OCI-LY1 (cell line): ENCODE measurements at regions not wholly inside any gene's neighbourhood (a gene's known extent, or its start where the extent isn't known, plus 50 kb on each side); places are given as distances from the start of the nearest gene placed in this dataset.

ENCODE experiments used
- H2AFZ ChIP-seq: fragments of 200-600 bp; sonication (generic), shearing (Covaris generic); 2 replicates; pipeline ENCODE4 v1.6.0; 2014; ENCODE audit warnings: antibody characterized with exemption, mild to moderate bottlenecking, low read length
- H3F3A ChIP-seq: fragments of 200-600 bp; sonication (generic), shearing (Covaris generic); 2 replicates; pipeline ENCODE4 v1.6.0; 2014; ENCODE audit warnings: mild to moderate bottlenecking, antibody characterized with exemption, low read length, moderate library complexity; ENCODE audit not compliant: insufficient read depth
- H3K27ac ChIP-seq: fragments of 200-600 bp; sonication (generic); 2 replicates; pipeline ENCODE4 v1.5.1; 2014; ENCODE audit warnings: low read length, mixed run types, mild to moderate bottlenecking, low read depth; ENCODE audit not compliant: poor library complexity, severe bottlenecking
- H3K27me3 ChIP-seq: fragments of 200-600 bp; sonication (generic); 2 replicates; pipeline ENCODE4 v1.6.0; 2014; ENCODE audit warnings: antibody characterized with exemption, mild to moderate bottlenecking, low read length, moderate library complexity; ENCODE audit not compliant: insufficient read depth
- H3K36me3 ChIP-seq: fragments of 200-600 bp; sonication (generic); 2 replicates; pipeline ENCODE4 v1.6.1; 2014; ENCODE audit warnings: mild to moderate bottlenecking, antibody characterized with exemption, low read length, moderate library complexity, mixed read lengths; ENCODE audit not compliant: insufficient read depth
- H3K4me1 ChIP-seq: fragments of 200-600 bp; sonication (generic); 2 replicates; pipeline ENCODE4 v1.5.1; 2014; ENCODE audit warnings: mild to moderate bottlenecking, low read length, moderate library complexity; ENCODE audit not compliant: insufficient read depth, severe bottlenecking
- H3K4me2 ChIP-seq: fragments of 200-600 bp; sonication (generic), shearing (Covaris generic); 2 replicates; pipeline ENCODE4 v1.6.1; 2014; ENCODE audit warnings: low read length
- H3K4me3 ChIP-seq: fragments of 200-600 bp; sonication (generic); 2 replicates; pipeline ENCODE4 v1.5.1; 2014; ENCODE audit warnings: low read length, low read depth, mild to moderate bottlenecking, mixed read lengths; ENCODE audit not compliant: poor library complexity, severe bottlenecking
- H3K79me2 ChIP-seq: fragments of 200-600 bp; shearing (Covaris generic); 2 replicates; pipeline ENCODE4 v1.6.1; 2016; ENCODE audit warnings: mixed run types, low read length, mixed read lengths; ENCODE audit not compliant: insufficient read depth
- H3K9ac ChIP-seq: fragments of 200-600 bp; sonication (generic), shearing (Covaris generic); 2 replicates; pipeline ENCODE4 v1.6.1; 2014; ENCODE audit warnings: mild to moderate bottlenecking, low read length, mixed read lengths
- H3K9me2 ChIP-seq: fragments of 200-600 bp; sonication (generic), shearing (Covaris generic); 2 replicates; pipeline ENCODE4 v1.6.1; 2014; ENCODE audit warnings: low read depth, mild to moderate bottlenecking, low read length, mixed read lengths
- H3K9me3 ChIP-seq: fragments of 200-600 bp; shearing (Covaris generic); 2 replicates; pipeline ENCODE4 v1.6.1; 2014; ENCODE audit warnings: low read length, mixed read lengths
- H4K20me1 ChIP-seq: fragments of 200-600 bp; sonication (generic), shearing (Covaris generic); 2 replicates; pipeline ENCODE4 v1.6.0; 2016; ENCODE audit warnings: mild to moderate bottlenecking, low read length; ENCODE audit not compliant: insufficient read depth
- EZH2 ChIP-seq: fragments of 200-600 bp; sonication (generic), shearing (Covaris generic); IDR thresholded peaks from 2 replicates; pipeline ENCODE4 v1.8.0; 2017; ENCODE audit warnings: borderline replicate concordance, mixed run types, mild to moderate bottlenecking, antibody characterized with exemption, low read length, moderate library complexity, mixed read lengths
- TF ChIP-seq, protein P1 (sequence below): fragments of 200-600 bp; sonication (generic), shearing (Covaris generic); IDR thresholded peaks from 2 replicates; pipeline ENCODE4 v1.5.1; 2017; ENCODE audit warnings: mild to moderate bottlenecking, antibody characterized with exemption, low read length, moderate library complexity, mixed read lengths

DNA sequence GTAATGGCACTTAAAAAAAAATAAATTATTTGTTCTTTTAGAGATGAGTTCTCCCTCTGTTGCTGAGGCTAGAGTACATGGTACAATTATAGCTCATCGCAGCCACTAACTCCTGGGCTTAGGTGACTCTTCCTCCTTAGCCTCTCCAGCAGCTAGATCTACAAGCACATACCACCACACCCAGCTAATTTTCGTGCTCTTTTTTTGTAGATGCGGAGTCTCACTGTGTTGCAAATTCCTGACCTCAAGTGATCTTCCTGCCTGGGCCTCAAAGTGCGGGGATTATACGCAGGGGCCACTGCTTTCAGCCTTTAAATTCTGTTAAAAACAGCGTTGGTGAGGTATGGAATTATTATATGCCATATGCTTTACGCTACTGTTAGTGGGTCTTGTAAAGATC is 2034.0 kb downstream of the OLFM4 start:
- no peak overlapping the region for H3K27ac ChIP-seq
- no peak overlapping the region for H3K4me3 ChIP-seq
- H3K9ac ChIP-seq = no peak overlapping the region
- no peaks in the 10 kb centered on the region for H3K27me3 ChIP-seq
- H4K20me1 ChIP-seq = no peaks in the 10 kb centered on the region
- no peaks in the 10 kb centered on the region for H3K9me2 ChIP-seq
- no peak overlapping the region for H3K4me2 ChIP-seq
- no peak for TF ChIP-seq EZH2
- TF ChIP-seq, protein P1, sequence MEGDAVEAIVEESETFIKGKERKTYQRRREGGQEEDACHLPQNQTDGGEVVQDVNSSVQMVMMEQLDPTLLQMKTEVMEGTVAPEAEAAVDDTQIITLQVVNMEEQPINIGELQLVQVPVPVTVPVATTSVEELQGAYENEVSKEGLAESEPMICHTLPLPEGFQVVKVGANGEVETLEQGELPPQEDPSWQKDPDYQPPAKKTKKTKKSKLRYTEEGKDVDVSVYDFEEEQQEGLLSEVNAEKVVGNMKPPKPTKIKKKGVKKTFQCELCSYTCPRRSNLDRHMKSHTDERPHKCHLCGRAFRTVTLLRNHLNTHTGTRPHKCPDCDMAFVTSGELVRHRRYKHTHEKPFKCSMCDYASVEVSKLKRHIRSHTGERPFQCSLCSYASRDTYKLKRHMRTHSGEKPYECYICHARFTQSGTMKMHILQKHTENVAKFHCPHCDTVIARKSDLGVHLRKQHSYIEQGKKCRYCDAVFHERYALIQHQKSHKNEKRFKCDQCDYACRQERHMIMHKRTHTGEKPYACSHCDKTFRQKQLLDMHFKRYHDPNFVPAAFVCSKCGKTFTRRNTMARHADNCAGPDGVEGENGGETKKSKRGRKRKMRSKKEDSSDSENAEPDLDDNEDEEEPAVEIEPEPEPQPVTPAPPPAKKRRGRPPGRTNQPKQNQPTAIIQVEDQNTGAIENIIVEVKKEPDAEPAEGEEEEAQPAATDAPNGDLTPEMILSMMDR = no peak
- no peaks in the 10 kb centered on the region for H3K9me3 ChIP-seq
- no peaks in the 10 kb centered on the region for H3F3A ChIP-seq
- no peaks in the 10 kb centered on the region for H3K79me2 ChIP-seq
- H2AFZ ChIP-seq = no peak overlapping the region
- no peaks in the 10 kb centered on the region for H3K4me1 ChIP-seq
- no peaks in the 10 kb centered on the region for H3K36me3 ChIP-seq

DNA sequence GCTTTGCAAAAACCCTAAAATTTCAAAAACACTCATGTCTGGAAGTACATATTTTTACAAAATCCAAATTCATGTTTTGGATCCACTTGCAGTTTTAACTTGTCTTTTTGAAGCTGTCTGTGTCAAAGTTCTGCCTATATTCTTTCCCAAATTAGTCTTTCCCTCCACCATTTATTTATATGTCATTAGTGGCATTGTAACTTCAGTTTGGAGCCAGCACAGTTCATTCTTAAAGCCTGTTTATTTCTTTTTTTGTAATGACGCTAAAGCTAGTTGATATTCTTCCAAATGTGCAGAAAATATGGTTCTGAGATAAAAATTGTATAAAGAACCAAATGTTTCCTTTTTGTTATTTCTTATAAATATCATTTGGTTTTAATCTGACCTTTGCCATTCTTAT is 2039.3 kb downstream of the OLFM4 start:
- TF ChIP-seq, protein P1 = no peak
- TF ChIP-seq EZH2 = no peak
- no peaks in the 10 kb centered on the region for H3F3A ChIP-seq

DNA sequence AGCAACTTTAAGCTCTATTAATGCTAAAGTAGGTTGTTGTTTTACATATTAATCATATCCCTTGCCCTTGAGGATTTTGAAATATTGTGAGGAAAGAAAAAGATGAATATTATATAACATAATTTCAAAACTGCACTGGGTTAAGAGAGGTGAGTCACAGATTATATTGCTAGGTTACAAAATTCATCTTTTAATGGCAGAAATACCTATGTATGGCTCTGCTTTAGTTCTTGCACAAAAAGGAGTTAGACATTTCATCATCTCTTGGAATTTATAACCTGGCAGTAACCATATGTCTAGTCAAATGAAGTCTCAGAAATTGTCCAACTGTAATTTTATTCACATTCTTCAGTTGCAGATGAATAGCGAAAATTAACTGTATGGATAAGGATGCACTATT is 2041.1 kb downstream of the OLFM4 start:
- TF ChIP-seq EZH2 = no peak
- TF ChIP-seq, protein P1 = no peak
- no peaks in the 10 kb centered on the region for H3K9me2 ChIP-seq
- no peaks in the 10 kb centered on the region for H3K36me3 ChIP-seq
- no peak overlapping the region for H2AFZ ChIP-seq
- no peak overlapping the region for H3K27ac ChIP-seq
- no peak overlapping the region for H3K9ac ChIP-seq
- no peaks in the 10 kb centered on the region for H3K79me2 ChIP-seq
- no peaks in the 10 kb centered on the region for H3K27me3 ChIP-seq
- H3K4me1 ChIP-seq = no peaks in the 10 kb centered on the region
- no peak overlapping the region for H3K4me2 ChIP-seq
- no peaks in the 10 kb centered on the region for H3K9me3 ChIP-seq
- no peaks in the 10 kb centered on the region for H4K20me1 ChIP-seq
- no peak overlapping the region for H3K4me3 ChIP-seq
- H3F3A ChIP-seq = no peaks in the 10 kb centered on the region

More for the DNA sequence above, 2039.3 kb downstream of the OLFM4 start:
- H3K79me2 ChIP-seq = no peaks in the 10 kb centered on the region
- H3K4me1 ChIP-seq = no peaks in the 10 kb centered on the region
- H3K9ac ChIP-seq = no peak overlapping the region
- no peaks in the 10 kb centered on the region for H3K36me3 ChIP-seq
- H3K27me3 ChIP-seq = no peaks in the 10 kb centered on the region
- H3K4me3 ChIP-seq = no peak overlapping the region
- H2AFZ ChIP-seq = no peak overlapping the region
- no peaks in the 10 kb centered on the region for H3K9me2 ChIP-seq
- no peak overlapping the region for H3K27ac ChIP-seq
- H4K20me1 ChIP-seq = no peaks in the 10 kb centered on the region
- H3K4me2 ChIP-seq = no peak overlapping the region
- no peaks in the 10 kb centered on the region for H3K9me3 ChIP-seq
